Natural killer cell (primary cell): ENCODE measurements at regions not wholly inside any gene's neighbourhood (a gene's known extent, or its start where the extent isn't known, plus 50 kb on each side); places are given as distances from the start of the nearest gene placed in this dataset.

Experiments
- ATAC-seq, 3 donors: fragments of 150-1000 bp in 2 of 3; fragments of 200-7000 bp in 1 of 3; cut with Tn5 transposase; 1 replicate in 1 of 3; 2 replicates in 2 of 3; pipeline ENCODE4 v1.10.0; 2021; ENCODE audit warnings: mild to moderate bottlenecking in 2 of 3, moderate library complexity in 2 of 3
- DNase-seq, 2 donors: peaks; one replicate each; pipeline versions ENCODE4 v3.0.0 to v3.0.0-alpha.2; 2013 to 2021; ENCODE audit warnings: mixed read lengths in 1 of 2
- H3K27ac ChIP-seq: one replicate; pipeline ENCODE4 v1.5.1; 2013; ENCODE audit warnings: mild to moderate bottlenecking, low read length
- H3K27me3 ChIP-seq: one replicate; pipeline ENCODE4 v1.6.1; 2013; ENCODE audit warnings: low read length; ENCODE audit not compliant: control insufficient read depth, insufficient read depth
- H3K36me3 ChIP-seq: one replicate; pipeline ENCODE4 v1.6.1; 2013; ENCODE audit warnings: low read length; ENCODE audit not compliant: control insufficient read depth, insufficient read depth
- H3K4me1 ChIP-seq: one replicate; pipeline ENCODE4 v1.6.1; 2013; ENCODE audit warnings: low read length; ENCODE audit not compliant: control insufficient read depth, insufficient read depth
- H3K4me3 ChIP-seq: one replicate; pipeline ENCODE4 v1.5.1; 2013; ENCODE audit warnings: low read length
- H3K9me3 ChIP-seq: one replicate; pipeline ENCODE4 v1.6.1; 2013; ENCODE audit warnings: low read length; ENCODE audit not compliant: control insufficient read depth, insufficient read depth
- H3K27ac Mint-ChIP-seq, 2 donors: one replicate each; pipeline ENCODE4 v1.8.0; 2022; ENCODE audit warnings: mild to moderate bottlenecking in 2 of 2, mixed read lengths in 2 of 2, moderate library complexity in 1 of 2
- H3K27me3 Mint-ChIP-seq, 2 donors: one replicate each; pipeline ENCODE4 v1.8.0; 2022; ENCODE audit warnings: low read depth in 2 of 2, mixed read lengths in 2 of 2
- H3K36me3 Mint-ChIP-seq: one replicate; pipeline ENCODE4 v1.8.0; 2022; ENCODE audit warnings: mixed read lengths
- H3K4me1 Mint-ChIP-seq, 2 donors: one replicate each; pipeline ENCODE4 v1.8.0; 2022; ENCODE audit warnings: mixed read lengths in 2 of 2
- H3K4me3 Mint-ChIP-seq: one replicate; pipeline ENCODE4 v1.8.0; 2022; ENCODE audit warnings: mild to moderate bottlenecking, moderate library complexity, mixed read lengths
- H3K9me3 Mint-ChIP-seq, 2 donors: one replicate each; pipeline ENCODE4 v1.8.0; 2022; ENCODE audit warnings: mixed read lengths in 2 of 2
- CTCF ChIP-seq: fragments of 200-600 bp; IDR thresholded peaks from one replicate; pipeline ENCODE4 v1.8.0; 2022; ENCODE audit warnings: antibody characterized with exemption
- WGBS: methylation state at CpG from one replicate; pipeline ENCODE4 v1.1.7; 2013; ENCODE audit warnings: missing lambda C conversion rate; ENCODE audit not compliant: insufficient coverage; 5-methylcytosine and 5-hydroxymethylcytosine counted together
- intact Hi-C: fragments of 100-400 bp; cut with micrococcal nuclease; formaldehyde crosslinking; loops from one replicate; pipeline ENCODE4 v1.14.2; 2022

GRCh38 chr4:90057091-90057490, 70.1 kb upstream of the CCSER1 start:
- H3K4me1 ChIP-seq, result no peaks in the 10 kb centered on the region
- Mint-ChIP-seq H3K9me3 (peaks cover 0 to 2% of the 10 kb centered on the region in 2 donors), H3K36me3 (no peaks in the 10 kb centered on the region), H3K27ac (no peak overlapping the region), H3K4me3 (no peak overlapping the region), H3K4me1 (no peaks in the 10 kb centered on the region), H3K27me3 (no peaks in the 10 kb centered on the region)
- no peaks in the 10 kb centered on the region for H3K9me3 ChIP-seq
- ATAC-seq (no peak), DNase-seq (no peak)
- intact Hi-C loops, result no loop called here
- no peaks in the 10 kb centered on the region for H3K27me3 ChIP-seq
- no peaks in the 10 kb centered on the region for H3K36me3 ChIP-seq
- no peak for TF ChIP-seq CTCF
- 43% methylated on average over 1 of the region's 2 CpGs for WGBS
- H3K27ac ChIP-seq, result no peak overlapping the region
- no peak overlapping the region for H3K4me3 ChIP-seq

- Histone ChIP-seq H3K9me3 (no peaks in the 10 kb centered on the region), H3K27ac (no peak overlapping the region), H3K36me3 (no peaks in the 10 kb centered on the region), H3K27me3 (no peaks in the 10 kb centered on the region), H3K4me1 (no peaks in the 10 kb centered on the region), H3K4me3 (no peak overlapping the region)
- Mint-ChIP-seq H3K9me3 (peaks cover 0 to 2% of the 10 kb centered on the region in 2 donors), H3K27me3 (no peaks in the 10 kb centered on the region), H3K4me3 (no peak overlapping the region), H3K4me1 (no peaks in the 10 kb centered on the region), H3K27ac (no peak overlapping the region), H3K36me3 (no peaks in the 10 kb centered on the region)
- 94% methylated on average over 2 of the region's 4 CpGs for WGBS
- ATAC-seq (no peak), DNase-seq (no peak)
- intact Hi-C loops, result no loop called here
- TF ChIP-seq CTCF, result no peak
Observed at GRCh38 chr4:90060039-90060438, 67.2 kb upstream of the CCSER1 start.

GRCh38 chr4:90061881-90062280, 65.3 kb upstream of the CCSER1 start:
- H3K4me3 ChIP-seq, result no peak overlapping the region
- no peak overlapping the region for H3K27ac ChIP-seq
- H3K9me3 Mint-ChIP-seq, result peaks cover 0 to 2% of the 10 kb centered on the region in 2 donors
- DNase-seq (no peak), ATAC-seq (no peak)
- H3K27ac Mint-ChIP-seq, result no peak overlapping the region
- no peaks in the 10 kb centered on the region for H3K36me3 Mint-ChIP-seq
- H3K36me3 ChIP-seq, result no peaks in the 10 kb centered on the region
- WGBS, result 80% methylated on average over 1 of the region's 1 CpG
- no peaks in the 10 kb centered on the region for H3K4me1 Mint-ChIP-seq
- no peaks in the 10 kb centered on the region for H3K4me1 ChIP-seq
- no peaks in the 10 kb centered on the region for H3K27me3 ChIP-seq
- H3K27me3 Mint-ChIP-seq, result no peaks in the 10 kb centered on the region
- no peak for TF ChIP-seq CTCF
- no peak overlapping the region for H3K4me3 Mint-ChIP-seq
- no peaks in the 10 kb centered on the region for H3K9me3 ChIP-seq
- intact Hi-C loops, result no loop called here

- no peak overlapping the region for H3K27ac Mint-ChIP-seq
- WGBS, result 82% methylated on average over 3 of the region's 4 CpGs
Observed at GRCh38 chr4:90064196-90064595, 63.0 kb upstream of the CCSER1 start.

More at GRCh38 chr4:90064196-90064595, 63.0 kb upstream of the CCSER1 start:
- Histone ChIP-seq H3K9me3 (no peaks in the 10 kb centered on the region), H3K4me1 (no peaks in the 10 kb centered on the region), H3K27me3 (no peaks in the 10 kb centered on the region), H3K27ac (no peak overlapping the region), H3K36me3 (no peaks in the 10 kb centered on the region), H3K4me3 (no peak overlapping the region)
- no peak for TF ChIP-seq CTCF
- Mint-ChIP-seq H3K4me3 (no peak overlapping the region), H3K27me3 (no peaks in the 10 kb centered on the region), H3K9me3 (no peaks in the 10 kb centered on the region), H3K4me1 (no peaks in the 10 kb centered on the region), H3K36me3 (no peaks in the 10 kb centered on the region)
- DNase-seq (no peak), ATAC-seq (no peak)
- intact Hi-C loops, result no loop called here
